Medulla oblongata (tissue), 1 donor: ENCODE measurements at regions not wholly inside any gene's neighbourhood (a gene's known extent, or its start where the extent isn't known, plus 50 kb on each side); places are given as distances from the start of the nearest gene placed in this dataset.

ENCODE experiments used
- DNase-seq: peaks from one replicate; pipeline ENCODE4 v3.0.0-alpha.2; 2015; ENCODE audit errors: extremely low spot score

- no peak for DNase-seq
Measured at GRCh38 chr2:139034064-139034463, 253.9 kb upstream of the NXPH2 start.

DNA sequence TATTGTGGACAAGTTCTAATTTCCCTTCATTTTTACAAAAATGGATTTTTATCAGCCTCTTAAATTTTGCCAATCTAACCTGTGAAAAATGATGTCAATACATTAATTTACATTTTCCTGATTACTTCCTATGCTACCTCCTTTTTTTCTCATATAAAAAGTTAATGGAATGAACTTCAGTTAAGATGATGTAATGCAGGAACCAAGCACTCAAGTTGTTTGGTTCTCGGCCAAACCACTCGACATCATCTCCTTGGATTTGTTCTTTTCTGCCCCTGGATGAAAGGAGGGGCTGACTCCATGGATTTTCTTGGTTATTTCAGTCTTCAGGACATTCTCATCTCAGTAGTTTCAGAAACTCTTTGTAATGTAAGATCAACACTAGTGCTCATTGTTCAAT, 253.1 kb upstream of the NXPH2 start:
- no peak for DNase-seq

- DNase-seq = no peak
Measured at GRCh38 chr2:139031722-139032121, 251.5 kb upstream of the NXPH2 start.

DNA sequence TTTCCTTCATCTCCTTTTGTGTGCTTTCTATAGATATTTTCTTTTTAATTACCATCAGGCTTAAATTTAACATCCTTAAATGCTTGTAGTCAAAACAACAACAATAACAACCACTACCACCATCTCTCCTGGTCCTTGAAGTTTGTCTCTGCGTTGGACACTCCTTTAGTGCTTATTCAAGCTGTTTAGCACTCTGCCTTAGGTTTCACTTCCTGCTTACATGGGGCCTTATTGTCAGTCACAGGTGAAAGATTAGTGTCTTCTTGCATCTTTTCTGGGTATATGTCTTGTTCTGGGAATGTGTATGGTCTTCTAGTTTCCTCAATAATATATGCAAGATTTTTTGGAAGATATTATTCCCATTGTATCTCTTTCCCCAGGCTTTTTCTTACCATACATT, 240.1 kb upstream of the NXPH2 start:
- no peak for DNase-seq

- no peak for DNase-seq
Measured at GRCh38 chr2:139018252-139018651, 238.1 kb upstream of the NXPH2 start.

DNA sequence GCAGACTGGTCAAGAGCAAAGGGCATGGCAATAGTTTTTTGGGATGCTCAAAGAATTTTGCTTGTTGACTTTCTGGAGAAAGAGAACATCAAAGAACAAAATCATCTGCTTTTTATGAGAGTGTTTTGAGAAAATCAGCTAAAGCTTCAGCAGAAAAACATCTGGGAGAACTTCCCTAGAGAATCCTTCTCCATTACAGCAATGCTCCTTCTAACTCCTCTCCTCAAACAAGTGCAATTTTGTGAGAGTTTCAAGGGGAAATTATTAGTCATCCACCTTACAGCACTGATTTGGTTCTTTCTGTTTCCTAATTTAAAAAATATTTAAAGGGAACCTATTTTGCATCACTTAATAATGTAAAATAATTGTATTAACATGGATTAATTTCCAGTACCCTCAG, 226.9 kb upstream of the NXPH2 start:
- no peak for DNase-seq

GRCh38 chr2:139000131-139000785, 220.1 kb upstream of the NXPH2 start:
- no peak for DNase-seq

GRCh38 chr2:138997856-138998517, 217.8 kb upstream of the NXPH2 start:
- DNase-seq = no peak

GRCh38 chr2:138997346-138997745, 217.2 kb upstream of the NXPH2 start:
- no peak for DNase-seq

- DNase-seq = no peak
Measured at GRCh38 chr2:138994502-138994901, 214.3 kb upstream of the NXPH2 start.

DNA sequence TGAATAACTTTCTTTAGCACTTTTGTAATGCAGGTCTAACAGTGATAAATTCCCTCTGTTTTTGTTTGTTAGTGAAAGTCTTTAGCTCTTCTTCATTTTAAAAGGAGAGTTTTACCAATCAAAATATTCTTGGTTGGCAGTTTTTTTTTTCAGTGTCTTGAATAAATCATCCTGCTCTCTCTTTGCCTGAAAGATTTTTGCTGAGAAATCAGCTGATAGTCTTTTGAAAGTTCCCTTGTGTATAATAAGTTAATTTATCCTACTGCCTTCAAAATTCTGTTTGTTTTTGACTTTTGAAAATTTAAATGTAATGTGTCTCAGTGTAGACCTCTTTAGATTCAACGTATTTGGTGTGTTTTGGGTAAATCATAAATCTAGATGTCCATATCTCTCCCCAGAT, 205.7 kb upstream of the NXPH2 start:
- DNase-seq = no peak

- DNase-seq = no peak
Measured at GRCh38 chr2:138979131-138979785, 199.1 kb upstream of the NXPH2 start.

- DNase-seq = no peak
Measured at GRCh38 chr2:138974651-138975050, 194.5 kb upstream of the NXPH2 start.

- DNase-seq = no peak
Measured at GRCh38 chr2:138964418-138964817, 184.2 kb upstream of the NXPH2 start.

- no peak for DNase-seq
Measured at GRCh38 chr2:138962686-138963085, 182.5 kb upstream of the NXPH2 start.

DNA sequence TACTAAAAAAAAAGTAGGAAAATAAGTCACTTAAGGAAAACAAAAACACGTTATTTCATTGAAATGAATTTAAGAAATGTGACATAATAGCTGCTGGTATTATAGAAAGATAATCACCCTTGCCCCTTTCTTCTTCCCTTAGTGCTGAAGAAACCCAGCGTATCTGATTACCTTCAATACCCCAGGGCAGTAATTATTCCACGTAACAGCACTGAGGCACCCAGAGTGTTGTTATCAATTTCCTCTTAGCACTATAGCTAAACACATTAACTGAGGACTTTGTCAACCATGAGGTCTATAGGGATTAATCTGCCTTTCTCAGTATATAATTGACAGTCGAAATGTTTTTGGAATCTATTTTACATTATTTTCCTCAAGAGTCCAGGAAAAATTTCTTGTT, 180.0 kb upstream of the NXPH2 start:
- no peak for DNase-seq

- no peak for DNase-seq
Measured at GRCh38 chr2:138959031-138959430, 178.8 kb upstream of the NXPH2 start.

- DNase-seq = no peak
Measured at GRCh38 chr2:138956116-138956515, 175.9 kb upstream of the NXPH2 start.

DNA sequence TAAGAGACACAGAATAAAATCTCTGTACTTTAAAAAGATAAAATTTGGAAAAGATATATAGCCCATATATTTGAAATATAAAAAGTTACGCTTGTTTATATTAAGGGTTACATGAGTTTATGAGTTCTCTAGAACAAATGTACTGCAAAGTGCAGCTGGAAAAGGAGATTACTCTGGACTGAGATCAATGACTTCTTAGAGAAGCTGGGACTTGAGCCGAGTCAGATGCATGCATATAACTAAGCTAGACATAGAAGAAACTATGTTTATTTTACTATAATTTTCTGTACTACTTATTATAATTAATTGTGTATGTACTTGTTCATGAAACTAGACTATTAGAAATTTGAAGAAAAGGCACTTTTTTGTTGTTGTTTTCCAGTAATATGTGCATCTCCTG, 170.3 kb upstream of the NXPH2 start:
- no peak for DNase-seq

- DNase-seq = no peak
Measured at GRCh38 chr2:138949517-138949916, 169.3 kb upstream of the NXPH2 start.

GRCh38 chr2:138948070-138948539, 167.9 kb upstream of the NXPH2 start:
- no peak for DNase-seq

DNA sequence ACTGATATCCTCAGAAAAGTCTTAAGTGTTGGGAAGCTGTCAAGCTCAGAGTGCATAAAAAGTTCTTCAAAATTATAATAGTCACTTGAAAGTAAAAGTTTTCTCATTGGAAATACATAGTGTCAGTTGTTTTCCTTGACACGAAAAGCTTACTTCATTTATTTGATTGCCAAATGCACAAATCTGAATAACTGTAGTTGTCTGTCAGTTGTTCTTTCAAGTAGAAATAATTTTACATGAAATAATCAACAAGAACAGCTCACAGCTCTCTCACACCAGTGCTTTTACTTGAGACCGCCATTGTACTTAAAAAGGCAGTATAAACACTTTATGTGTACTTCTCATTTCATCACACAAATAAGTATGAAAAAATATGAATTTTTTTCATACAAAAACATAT, 163.3 kb upstream of the NXPH2 start:
- DNase-seq = no peak

DNA sequence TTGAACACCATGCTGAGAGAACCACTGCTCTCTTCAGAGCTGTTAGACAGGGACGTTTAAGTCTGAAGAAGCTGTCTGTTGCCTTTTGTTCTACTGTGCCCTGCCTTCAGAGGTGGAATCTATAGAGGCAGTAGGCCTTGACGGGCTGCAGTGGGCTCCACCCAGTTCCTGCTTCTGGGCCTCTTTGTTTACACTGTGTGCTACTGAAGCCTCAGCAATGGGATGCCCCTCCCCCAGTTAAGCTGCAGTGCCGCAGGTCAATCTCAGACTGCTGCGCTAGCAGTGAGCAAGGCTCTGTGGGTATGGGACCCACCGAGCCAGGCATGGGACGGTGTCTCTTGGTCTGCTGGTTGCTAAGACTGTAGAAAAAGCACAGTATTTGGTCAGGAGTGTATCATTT, 162.3 kb upstream of the NXPH2 start:
- DNase-seq = no peak
